Mesendoderm (in vitro differentiated cells): ENCODE measurements at regions not wholly inside any gene's neighbourhood (a gene's known extent, or its start where the extent isn't known, plus 50 kb on each side); places are given as distances from the start of the nearest gene placed in this dataset.

Experiments used
- DNase-seq: peaks from one replicate; pipeline ENCODE4 v3.0.0; 2013
- H2AK5ac ChIP-seq: 2 replicates; pipeline ENCODE4 v1.6.1; 2013; ENCODE audit warnings: low read length, inconsistent platforms
- H2BK120ac ChIP-seq: 2 replicates; pipeline ENCODE4 v1.6.1; 2013; ENCODE audit warnings: low read depth, mild to moderate bottlenecking, low read length, moderate library complexity, mixed read lengths
- H2BK15ac ChIP-seq: replicated peaks from 2 replicates; pipeline ENCODE4 v1.6.1; 2013; ENCODE audit warnings: low read depth, mild to moderate bottlenecking, moderate library complexity
- H2BK5ac ChIP-seq: 2 replicates; pipeline ENCODE4 v1.6.1; 2013; ENCODE audit warnings: low read length, inconsistent platforms
- H3K18ac ChIP-seq: 2 replicates; pipeline ENCODE4 v1.6.1; 2013; ENCODE audit warnings: mild to moderate bottlenecking, low read length, mixed read lengths
- H3K23ac ChIP-seq: one replicate; pipeline ENCODE4 v1.6.1; 2013; ENCODE audit warnings: low read length
- H3K27ac ChIP-seq: 2 replicates; pipeline ENCODE4 v1.5.1; 2013; ENCODE audit warnings: low read depth, mild to moderate bottlenecking, inconsistent platforms, low read length, moderate library complexity
- H3K27me3 ChIP-seq: 2 replicates; pipeline ENCODE4 v1.6.1; 2013; ENCODE audit warnings: low read length, control low read depth, mild to moderate bottlenecking, inconsistent platforms; ENCODE audit not compliant: insufficient read depth, poor library complexity
- H3K36me3 ChIP-seq: 2 replicates; pipeline ENCODE4 v1.6.1; 2013; ENCODE audit warnings: low read length, inconsistent platforms; ENCODE audit not compliant: control insufficient read depth, insufficient read depth
- H3K4ac ChIP-seq: one replicate; pipeline ENCODE4 v1.6.1; 2013; ENCODE audit warnings: low read depth, mild to moderate bottlenecking, low read length, moderate library complexity
- H3K4me1 ChIP-seq: 2 replicates; pipeline ENCODE4 v1.6.1; 2013; ENCODE audit warnings: low read depth, low read length, inconsistent platforms; ENCODE audit not compliant: control insufficient read depth
- H3K4me2 ChIP-seq: 2 replicates; pipeline ENCODE4 v1.6.1; 2013; ENCODE audit warnings: low read length
- H3K4me3 ChIP-seq: 2 replicates; pipeline ENCODE4 v1.5.1; 2013; ENCODE audit warnings: mild to moderate bottlenecking, low read length
- H3K56ac ChIP-seq: one replicate; pipeline ENCODE4 v1.6.1; 2013; ENCODE audit warnings: low read length
- H3K79me1 ChIP-seq: 2 replicates; pipeline ENCODE4 v1.6.1; 2013; ENCODE audit warnings: low read length, inconsistent platforms
- H3K79me2 ChIP-seq: 2 replicates; pipeline ENCODE4 v1.6.1; 2013; ENCODE audit warnings: mild to moderate bottlenecking, low read length; ENCODE audit not compliant: control insufficient read depth, insufficient read depth
- H3K9ac ChIP-seq: 2 replicates; pipeline ENCODE4 v1.6.1; 2013; ENCODE audit warnings: low read length, inconsistent platforms
- H4K5ac ChIP-seq: one replicate; pipeline ENCODE4 v1.6.1; 2013; ENCODE audit warnings: low read length
- H4K8ac ChIP-seq: one replicate; pipeline ENCODE4 v1.6.1; 2013; ENCODE audit warnings: low read depth, mild to moderate bottlenecking, control low read depth, low read length, moderate library complexity
- WGBS: extraction: QIAGEN DNeasy Blood & Tissue Kit; methylation state at CpG from one replicate; pipeline ENCODE4 v1.1.7; 2013; ENCODE audit warnings: low lambda C conversion rate, missing lambda C conversion rate; ENCODE audit not compliant: insufficient coverage; ENCODE audit errors: extremely low coverage; 5-methylcytosine and 5-hydroxymethylcytosine counted together

DNA sequence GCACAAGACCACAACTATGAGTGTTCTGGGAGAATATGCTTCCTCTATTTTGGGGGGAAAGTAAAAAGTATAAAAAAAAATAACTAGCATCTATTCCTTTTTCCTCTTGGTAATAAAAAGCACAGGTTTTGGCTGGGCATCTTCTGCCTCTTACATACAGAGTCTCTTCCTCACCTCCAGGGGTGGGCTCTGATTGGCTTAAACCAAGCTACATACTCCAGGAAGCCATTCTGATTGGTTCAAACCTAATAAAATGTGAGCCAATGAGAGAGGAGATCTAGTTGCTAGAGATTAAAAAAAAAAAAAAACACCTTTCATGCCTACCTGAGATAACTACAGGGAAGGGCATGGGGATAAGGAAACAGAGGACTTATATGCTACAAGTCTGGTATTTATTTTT lies 365.9 kb upstream of the ERCC4 start:
- Histone ChIP-seq H2BK15ac (no peak overlapping the region), H3K4me3 (no peak overlapping the region), H3K36me3 (no peaks in the 10 kb centered on the region), H3K9ac (no peak overlapping the region), H3K79me2 (no peaks in the 10 kb centered on the region), H3K56ac (no peak overlapping the region), H3K27ac (no peak overlapping the region), H4K8ac (no peak overlapping the region), H3K79me1 (no peaks in the 10 kb centered on the region), H2AK5ac (no peak overlapping the region), H3K4me2 (no peak overlapping the region), H2BK120ac (no peak overlapping the region), H3K4me1 (no peaks in the 10 kb centered on the region), H2BK5ac (no peak overlapping the region), H3K23ac (no peak overlapping the region), H4K5ac (no peak overlapping the region), H3K18ac (no peak overlapping the region), H3K4ac (no peak overlapping the region), H3K27me3 (no peaks in the 10 kb centered on the region)
- DNase-seq: no peak

DNA sequence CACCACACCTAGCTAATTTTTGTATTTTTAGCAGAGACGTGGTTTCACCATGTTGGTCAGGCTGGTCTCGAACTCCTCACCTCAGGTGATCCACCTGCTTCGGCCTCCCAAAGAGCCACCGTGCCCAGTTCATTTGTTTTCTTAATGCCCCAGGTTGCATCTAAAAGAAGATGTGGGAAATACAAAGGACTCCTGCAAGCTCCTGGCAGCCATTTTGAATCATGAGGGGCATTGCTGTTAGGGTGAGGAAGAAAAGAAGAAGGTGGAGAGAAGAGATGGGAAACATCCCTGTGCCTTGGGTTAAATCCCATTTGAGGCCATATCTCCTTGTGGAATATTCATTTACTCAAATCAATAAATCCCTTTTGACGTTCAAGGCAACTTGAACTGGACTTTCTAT lies 365.3 kb upstream of the ERCC4 start:
- no peak overlapping the region for H2BK120ac ChIP-seq
- H3K27me3 ChIP-seq: no peaks in the 10 kb centered on the region
- no peak for DNase-seq
- no peaks in the 10 kb centered on the region for H3K79me1 ChIP-seq
- H2AK5ac ChIP-seq: no peak overlapping the region
- H3K27ac ChIP-seq: no peak overlapping the region
- H3K36me3 ChIP-seq: no peaks in the 10 kb centered on the region
- H3K79me2 ChIP-seq: no peaks in the 10 kb centered on the region
- no peak overlapping the region for H3K4ac ChIP-seq
- no peak overlapping the region for H3K23ac ChIP-seq
- WGBS: no CpG with 5 or more reads among the region's 5 CpGs
- no peak overlapping the region for H3K4me3 ChIP-seq
- no peak overlapping the region for H3K18ac ChIP-seq
- H3K4me2 ChIP-seq: no peak overlapping the region
- H2BK5ac ChIP-seq: no peak overlapping the region
- H4K8ac ChIP-seq: no peak overlapping the region
- H4K5ac ChIP-seq: no peak overlapping the region
- no peak overlapping the region for H3K9ac ChIP-seq
- H2BK15ac ChIP-seq: no peak overlapping the region
- H3K56ac ChIP-seq: no peak overlapping the region
- H3K4me1 ChIP-seq: no peaks in the 10 kb centered on the region

DNA sequence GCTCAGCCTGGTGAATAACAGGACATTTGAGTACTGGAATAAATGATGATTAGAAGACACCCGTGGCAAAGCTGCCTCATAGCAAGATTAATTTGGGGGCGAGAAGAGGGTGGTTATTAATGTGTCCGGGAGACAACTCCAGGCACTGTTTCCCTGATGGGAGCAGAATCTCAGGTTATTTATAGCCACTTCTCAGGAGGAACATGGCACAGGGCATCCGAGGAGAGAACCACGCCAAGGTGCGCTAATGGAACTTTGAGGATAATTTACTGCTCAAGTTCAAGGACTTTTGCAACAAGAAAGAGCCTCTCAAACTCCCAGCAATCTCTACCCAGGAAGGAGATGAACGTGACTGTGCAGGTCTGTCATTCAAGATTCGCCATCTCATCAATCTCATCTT lies 362.5 kb upstream of the ERCC4 start:
- H3K4ac ChIP-seq: no peak overlapping the region
- no peak overlapping the region for H2BK15ac ChIP-seq
- H2BK5ac ChIP-seq: no peak overlapping the region
- no peak overlapping the region for H4K8ac ChIP-seq
- no peak overlapping the region for H3K9ac ChIP-seq
- H3K56ac ChIP-seq: no peak overlapping the region
- H3K23ac ChIP-seq: no peak overlapping the region
- H3K27ac ChIP-seq: no peak overlapping the region
- DNase-seq: no peak
- no peak overlapping the region for H3K4me3 ChIP-seq
- H3K36me3 ChIP-seq: no peaks in the 10 kb centered on the region
- no peak overlapping the region for H4K5ac ChIP-seq
- H3K4me2 ChIP-seq: no peak overlapping the region
- H2AK5ac ChIP-seq: no peak overlapping the region
- WGBS: no CpG with 5 or more reads among the region's 8 CpGs
- H3K18ac ChIP-seq: no peak overlapping the region
- no peaks in the 10 kb centered on the region for H3K79me1 ChIP-seq
- no peaks in the 10 kb centered on the region for H3K27me3 ChIP-seq
- no peaks in the 10 kb centered on the region for H3K79me2 ChIP-seq
- H2BK120ac ChIP-seq: no peak overlapping the region
- no peaks in the 10 kb centered on the region for H3K4me1 ChIP-seq

DNA sequence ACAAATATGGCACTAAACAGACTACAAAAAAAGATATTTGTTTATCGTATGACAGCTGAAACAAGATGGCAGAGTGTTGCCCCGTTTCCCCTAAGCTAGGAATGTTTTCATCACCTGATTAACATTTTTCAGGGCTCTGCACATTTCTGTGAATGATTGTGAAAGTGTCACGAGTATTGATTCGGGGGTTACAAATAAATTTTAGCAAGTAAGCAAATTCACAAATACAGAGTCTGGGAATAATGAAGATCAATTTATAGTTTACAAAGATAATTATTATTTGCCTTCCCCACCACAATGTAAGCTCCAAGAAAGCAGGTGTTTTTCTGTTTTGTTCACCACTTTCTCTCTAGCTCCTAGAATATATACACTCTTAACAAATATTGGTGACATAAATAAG lies 361.2 kb upstream of the ERCC4 start:
- H3K4me3 ChIP-seq: no peak overlapping the region
- no peak overlapping the region for H3K18ac ChIP-seq

DNA sequence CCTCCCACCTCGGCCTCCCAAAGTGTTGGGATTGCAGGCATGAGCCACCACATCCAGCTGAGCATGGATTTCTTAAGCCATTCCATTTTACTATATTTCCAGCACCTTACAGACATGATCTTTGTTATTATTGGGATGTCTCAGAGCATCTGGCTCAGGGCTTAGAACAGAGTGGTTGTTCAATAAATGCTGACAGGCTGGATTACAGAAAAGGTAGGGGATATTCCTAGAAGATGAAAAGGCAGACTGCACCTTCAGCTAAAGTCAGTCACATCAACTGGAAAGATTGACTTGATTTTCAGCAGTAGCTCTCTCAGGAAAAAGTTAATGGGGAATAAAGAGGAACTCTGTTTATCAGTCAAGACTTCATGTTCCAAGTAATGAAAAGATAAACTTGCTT lies 360.3 kb upstream of the ERCC4 start:
- no peak overlapping the region for H3K4me3 ChIP-seq
- H2BK120ac ChIP-seq: no peak overlapping the region
- no peak overlapping the region for H2BK5ac ChIP-seq
- H3K4me1 ChIP-seq: no peaks in the 10 kb centered on the region
- H3K79me2 ChIP-seq: no peaks in the 10 kb centered on the region
- H3K4ac ChIP-seq: no peak overlapping the region
- H2BK15ac ChIP-seq: no peak overlapping the region
- no peaks in the 10 kb centered on the region for H3K36me3 ChIP-seq
- no peak overlapping the region for H3K4me2 ChIP-seq
- no CpG with 5 or more reads among the region's 1 CpG for WGBS
- H2AK5ac ChIP-seq: no peak overlapping the region
- no peaks in the 10 kb centered on the region for H3K27me3 ChIP-seq
- H4K8ac ChIP-seq: no peak overlapping the region
- H3K9ac ChIP-seq: no peak overlapping the region
- H4K5ac ChIP-seq: no peak overlapping the region
- no peak overlapping the region for H3K56ac ChIP-seq
- H3K18ac ChIP-seq: no peak overlapping the region
- no peak overlapping the region for H3K27ac ChIP-seq
- no peaks in the 10 kb centered on the region for H3K79me1 ChIP-seq
- DNase-seq: no peak
- H3K23ac ChIP-seq: no peak overlapping the region

More for the DNA sequence above, 361.2 kb upstream of the ERCC4 start:
- no peak overlapping the region for H3K23ac ChIP-seq
- H3K27me3 ChIP-seq: no peaks in the 10 kb centered on the region
- H2AK5ac ChIP-seq: no peak overlapping the region
- no peaks in the 10 kb centered on the region for H3K36me3 ChIP-seq
- H2BK120ac ChIP-seq: no peak overlapping the region
- H2BK15ac ChIP-seq: no peak overlapping the region
- H3K4ac ChIP-seq: no peak overlapping the region
- WGBS: no CpG with 5 or more reads among the region's 4 CpGs
- no peak overlapping the region for H3K9ac ChIP-seq
- H4K8ac ChIP-seq: no peak overlapping the region
- H4K5ac ChIP-seq: no peak overlapping the region
- H3K27ac ChIP-seq: no peak overlapping the region
- H3K56ac ChIP-seq: no peak overlapping the region
- H3K4me1 ChIP-seq: no peaks in the 10 kb centered on the region
- H3K79me1 ChIP-seq: no peaks in the 10 kb centered on the region
- no peak for DNase-seq
- no peak overlapping the region for H2BK5ac ChIP-seq
- H3K79me2 ChIP-seq: no peaks in the 10 kb centered on the region
- no peak overlapping the region for H3K4me2 ChIP-seq

DNA sequence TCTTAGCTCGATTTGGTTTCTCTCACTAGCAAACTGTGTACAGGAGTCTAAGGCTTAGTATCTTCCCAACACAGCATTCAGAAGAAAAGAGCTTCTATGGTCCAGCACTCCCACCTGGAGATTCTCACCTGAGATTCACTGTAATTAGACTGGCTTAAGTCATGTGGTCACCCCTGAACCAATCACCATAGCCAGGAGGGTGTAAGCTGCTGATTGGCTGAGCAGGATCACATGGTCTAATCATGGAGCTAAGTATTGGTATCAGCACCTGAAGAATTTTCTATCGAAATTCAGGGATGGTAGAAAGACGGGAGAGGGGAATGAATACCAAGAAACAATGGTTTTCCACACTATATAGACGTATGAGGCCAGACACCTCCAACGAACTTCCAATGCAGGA lies 359.8 kb upstream of the ERCC4 start:
- Histone ChIP-seq H3K18ac (no peak overlapping the region), H3K4me3 (no peak overlapping the region), H3K27ac (no peak overlapping the region), H4K5ac (no peak overlapping the region), H2BK120ac (no peak overlapping the region), H2AK5ac (no peak overlapping the region), H3K9ac (no peak overlapping the region), H3K4me1 (no peaks in the 10 kb centered on the region), H3K79me2 (no peaks in the 10 kb centered on the region), H3K23ac (no peak overlapping the region), H3K36me3 (no peaks in the 10 kb centered on the region), H2BK15ac (no peak overlapping the region), H3K56ac (no peak overlapping the region), H4K8ac (no peak overlapping the region), H3K4ac (no peak overlapping the region), H3K79me1 (no peaks in the 10 kb centered on the region), H2BK5ac (no peak overlapping the region), H3K4me2 (no peak overlapping the region), H3K27me3 (no peaks in the 10 kb centered on the region)
- peak; percentile 14 for DNase-seq
- no CpG with 5 or more reads among the region's 5 CpGs for WGBS
